ENCODE measurements at regions not wholly inside any gene's neighbourhood (a gene's known extent, or its start where the extent isn't known, plus 50 kb on each side); places are given as distances from the start of the nearest gene placed in this dataset.

DNA sequence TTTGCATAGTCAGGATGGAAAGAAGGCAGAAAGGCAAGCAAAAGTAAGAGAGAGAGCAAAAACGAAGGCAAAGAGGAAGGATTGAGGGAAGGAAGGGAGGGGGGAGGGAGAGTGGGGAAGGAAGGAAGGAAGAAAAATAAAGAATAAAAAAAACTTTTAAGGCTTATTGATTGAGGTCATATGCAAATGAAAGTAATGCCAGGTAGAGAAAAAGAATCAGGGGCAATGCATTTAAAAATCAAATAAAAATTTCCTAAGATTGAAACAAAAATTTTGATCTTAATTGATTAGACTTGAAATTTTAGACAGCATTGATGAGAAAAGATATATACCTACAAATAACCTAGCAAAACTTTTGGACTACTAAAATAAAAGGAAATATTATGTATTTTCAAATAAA lies 153.9 kb upstream of the KIF2B start:
- no peaks in the 10 kb centered on the region for H3K4me1 ChIP-seq (ENCODE audit: control insufficient read depth in 2 of 2, insufficient read depth in 1 of 2, low read depth in 1 of 2, low read length in 2 of 2)
- no peaks in the 10 kb centered on the region for H3K27me3 ChIP-seq (ENCODE audit: control insufficient read depth in 3 of 3, insufficient read depth in 3 of 3, low read depth in 1 of 3, low read length in 3 of 3)
- H2BK120ac ChIP-seq (ENCODE audit: low read depth, low read length): no peak overlapping the region
- H3K9ac ChIP-seq (ENCODE audit: low read depth, low read length, poor library complexity): no peak overlapping the region
- H2BK15ac ChIP-seq (ENCODE audit: low read length): no peak overlapping the region
- no CpG with 5 or more reads among the region's 1 CpG for WGBS, 2 donors (ENCODE audit: extremely low coverage in 2 of 2, insufficient read length in 2 of 2, insufficient replicate concordance in 1 of 2)
- H2BK5ac ChIP-seq (ENCODE audit: low read length): no peak overlapping the region
- H3K23ac ChIP-seq (ENCODE audit: low read depth, low read length, poor library complexity): no peak overlapping the region
- no peak overlapping the region for H3K4me2 ChIP-seq (ENCODE audit: insufficient read depth, low read length, poor library complexity, severe bottlenecking)
- H3K36me3 ChIP-seq (replicated peaks in 1 of 2; ENCODE audit: control insufficient read depth in 2 of 2, insufficient read depth in 2 of 2, low read length in 2 of 2): no peaks in the 10 kb centered on the region
- no peak for DNase-seq (ENCODE audit: low spot score)
- H3K4ac ChIP-seq (ENCODE audit: low read length): no peak overlapping the region
- H3K27ac ChIP-seq (replicated peaks; ENCODE audit: low read length): no peak overlapping the region
- no peak overlapping the region for H3K4me3 ChIP-seq (ENCODE audit: low read length in 2 of 2)
- H3K9me3 ChIP-seq (replicated peaks in 1 of 2; ENCODE audit: control insufficient read depth in 2 of 2, insufficient read depth in 1 of 2, low read depth in 1 of 2, low read length in 2 of 2): no peaks in the 10 kb centered on the region
- H2AK5ac ChIP-seq (ENCODE audit: low read depth, low read length): no peak overlapping the region
- H2AFZ ChIP-seq (ENCODE audit: low read length): no peak overlapping the region
- no peak overlapping the region for H3K14ac ChIP-seq (ENCODE audit: low read length)
- H3K18ac ChIP-seq (ENCODE audit: low read length): no peak overlapping the region
- no peak overlapping the region for H2BK12ac ChIP-seq (ENCODE audit: low read length)
- H4K91ac ChIP-seq (ENCODE audit: low read depth, low read length, poor library complexity): no peak overlapping the region
- no peaks in the 10 kb centered on the region for H3K79me1 ChIP-seq (ENCODE audit: low read depth, low read length)
- no peak overlapping the region for H4K8ac ChIP-seq (ENCODE audit: low read depth, low read length)

DNA sequence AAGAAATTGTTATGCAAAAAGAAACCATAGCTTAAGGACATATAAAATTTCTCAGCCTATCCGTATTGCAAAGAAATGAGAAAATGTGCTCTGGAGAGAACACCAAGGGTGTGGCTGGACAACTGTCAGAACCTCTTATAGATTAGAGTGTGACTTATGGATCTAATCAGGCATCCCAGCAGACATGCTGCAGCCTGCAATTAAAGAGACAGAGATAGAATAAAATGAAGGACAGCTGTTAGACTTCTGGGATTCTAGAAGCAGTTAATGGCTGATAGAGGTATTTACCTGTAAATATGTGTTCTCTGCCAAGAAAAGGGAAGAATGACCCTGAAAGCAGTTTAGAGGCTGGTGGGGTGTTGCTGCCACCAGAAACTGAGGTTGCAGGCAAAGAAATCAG lies 160.1 kb upstream of the KIF2B start:
- H3K4me3 ChIP-seq (ENCODE audit: low read length in 2 of 2): no peak overlapping the region
- H3K79me1 ChIP-seq (ENCODE audit: low read depth, low read length): no peaks in the 10 kb centered on the region
- no peaks in the 10 kb centered on the region for H3K36me3 ChIP-seq (replicated peaks in 1 of 2; ENCODE audit: control insufficient read depth in 2 of 2, insufficient read depth in 2 of 2, low read length in 2 of 2)
- no peak overlapping the region for H2AFZ ChIP-seq (ENCODE audit: low read length)
- no peak overlapping the region for H3K27ac ChIP-seq (replicated peaks; ENCODE audit: low read length)
- no peak overlapping the region for H3K4ac ChIP-seq (ENCODE audit: low read length)
- H3K18ac ChIP-seq (ENCODE audit: low read length): no peak overlapping the region
- H2BK5ac ChIP-seq (ENCODE audit: low read length): no peak overlapping the region
- no peak overlapping the region for H2BK15ac ChIP-seq (ENCODE audit: low read length)
- H3K14ac ChIP-seq (ENCODE audit: low read length): no peak overlapping the region
- H4K8ac ChIP-seq (ENCODE audit: low read depth, low read length): no peak overlapping the region
- no peak overlapping the region for H2BK120ac ChIP-seq (ENCODE audit: low read depth, low read length)
- no peak overlapping the region for H3K23ac ChIP-seq (ENCODE audit: low read depth, low read length, poor library complexity)
- no peaks in the 10 kb centered on the region for H3K4me1 ChIP-seq (ENCODE audit: control insufficient read depth in 2 of 2, insufficient read depth in 1 of 2, low read depth in 1 of 2, low read length in 2 of 2)
- H3K4me2 ChIP-seq (ENCODE audit: insufficient read depth, low read length, poor library complexity, severe bottlenecking): no peak overlapping the region
- no peak overlapping the region for H2AK5ac ChIP-seq (ENCODE audit: low read depth, low read length)
- H4K91ac ChIP-seq (ENCODE audit: low read depth, low read length, poor library complexity): no peak overlapping the region
- no peaks in the 10 kb centered on the region for H3K27me3 ChIP-seq (ENCODE audit: control insufficient read depth in 3 of 3, insufficient read depth in 3 of 3, low read depth in 1 of 3, low read length in 3 of 3)
- no peak overlapping the region for H3K9ac ChIP-seq (ENCODE audit: low read depth, low read length, poor library complexity)
- no peaks in the 10 kb centered on the region for H3K9me3 ChIP-seq (replicated peaks in 1 of 2; ENCODE audit: control insufficient read depth in 2 of 2, insufficient read depth in 1 of 2, low read depth in 1 of 2, low read length in 2 of 2)
- no CpG with 5 or more reads among the region's 1 CpG for WGBS, 2 donors (ENCODE audit: extremely low coverage in 2 of 2, insufficient read length in 2 of 2, insufficient replicate concordance in 1 of 2)
- DNase-seq (ENCODE audit: low spot score): no peak
- no peak overlapping the region for H2BK12ac ChIP-seq (ENCODE audit: low read length)

DNA sequence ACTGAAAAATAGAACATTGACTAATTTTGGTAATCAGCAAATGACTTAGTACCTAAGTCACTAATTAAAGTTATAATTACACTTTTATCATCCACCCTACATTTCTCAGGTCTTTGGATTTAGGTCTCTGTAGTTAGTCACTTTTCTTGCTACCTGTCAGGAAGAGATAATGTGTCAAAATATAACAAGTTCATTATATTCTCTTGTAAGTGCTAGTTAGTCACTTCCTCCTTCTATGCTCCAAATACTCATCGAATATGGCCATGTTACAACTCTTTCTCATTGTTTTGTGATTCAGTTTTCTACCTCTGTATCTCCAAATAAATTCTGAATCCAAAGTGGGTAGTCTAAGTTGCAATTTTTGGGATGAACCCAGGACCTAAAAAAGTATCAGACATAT lies 163.5 kb upstream of the KIF2B start:
- DNase-seq (ENCODE audit: low spot score): no peak
- no peaks in the 10 kb centered on the region for H3K9me3 ChIP-seq (replicated peaks in 1 of 2; ENCODE audit: control insufficient read depth in 2 of 2, insufficient read depth in 1 of 2, low read depth in 1 of 2, low read length in 2 of 2)
- no peak overlapping the region for H3K4me2 ChIP-seq (ENCODE audit: insufficient read depth, low read length, poor library complexity, severe bottlenecking)
- no peaks in the 10 kb centered on the region for H3K79me1 ChIP-seq (ENCODE audit: low read depth, low read length)
- no peak overlapping the region for H4K91ac ChIP-seq (ENCODE audit: low read depth, low read length, poor library complexity)
- no CpG with 5 or more reads among the region's 1 CpG for WGBS, 2 donors (ENCODE audit: extremely low coverage in 2 of 2, insufficient read length in 2 of 2, insufficient replicate concordance in 1 of 2)
- H3K27me3 ChIP-seq (ENCODE audit: control insufficient read depth in 3 of 3, insufficient read depth in 3 of 3, low read depth in 1 of 3, low read length in 3 of 3): no peaks in the 10 kb centered on the region
- no peak overlapping the region for H3K27ac ChIP-seq (replicated peaks; ENCODE audit: low read length)
- H2AK5ac ChIP-seq (ENCODE audit: low read depth, low read length): no peak overlapping the region
- no peaks in the 10 kb centered on the region for H3K36me3 ChIP-seq (replicated peaks in 1 of 2; ENCODE audit: control insufficient read depth in 2 of 2, insufficient read depth in 2 of 2, low read length in 2 of 2)
- H2BK5ac ChIP-seq (ENCODE audit: low read length): no peak overlapping the region
- no peak overlapping the region for H3K4ac ChIP-seq (ENCODE audit: low read length)
- no peak overlapping the region for H2BK12ac ChIP-seq (ENCODE audit: low read length)
- H2BK120ac ChIP-seq (ENCODE audit: low read depth, low read length): no peak overlapping the region
- no peak overlapping the region for H3K23ac ChIP-seq (ENCODE audit: low read depth, low read length, poor library complexity)
- H2AFZ ChIP-seq (ENCODE audit: low read length): no peak overlapping the region
- H3K18ac ChIP-seq (ENCODE audit: low read length): no peak overlapping the region
- H3K14ac ChIP-seq (ENCODE audit: low read length): no peak overlapping the region
- no peak overlapping the region for H2BK15ac ChIP-seq (ENCODE audit: low read length)
- no peak overlapping the region for H3K9ac ChIP-seq (ENCODE audit: low read depth, low read length, poor library complexity)
- H3K4me1 ChIP-seq (ENCODE audit: control insufficient read depth in 2 of 2, insufficient read depth in 1 of 2, low read depth in 1 of 2, low read length in 2 of 2): no peaks in the 10 kb centered on the region
- H4K8ac ChIP-seq (ENCODE audit: low read depth, low read length): no peak overlapping the region
- no peak overlapping the region for H3K4me3 ChIP-seq (ENCODE audit: low read length in 2 of 2)

DNA sequence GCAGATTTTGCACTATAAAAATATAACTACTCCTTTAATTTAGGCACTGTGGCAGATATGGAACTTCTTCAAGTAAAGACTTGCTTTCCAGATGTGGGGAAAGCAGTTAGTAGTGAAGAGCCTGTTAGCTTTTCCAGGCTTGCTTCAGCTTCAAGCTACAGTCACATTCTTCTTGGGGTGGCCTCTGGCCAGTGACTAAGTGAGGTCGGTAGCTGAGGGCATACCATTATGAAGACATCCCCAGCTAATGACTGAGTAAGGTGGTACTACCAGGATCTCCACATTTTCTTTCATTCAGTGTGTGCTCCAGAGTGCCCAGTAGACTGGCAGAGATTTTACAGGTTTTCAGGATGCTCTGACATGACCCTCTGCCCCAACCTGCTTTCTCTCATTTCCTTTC lies 167.1 kb upstream of the KIF2B start:
- Histone ChIP-seq H3K18ac (ENCODE audit: low read length) (no peak overlapping the region), H2BK12ac (ENCODE audit: low read length) (no peak overlapping the region), H3K79me1 (ENCODE audit: low read depth, low read length) (no peaks in the 10 kb centered on the region), H3K4me1 (ENCODE audit: control insufficient read depth in 2 of 2, insufficient read depth in 1 of 2, low read depth in 1 of 2, low read length in 2 of 2) (no peaks in the 10 kb centered on the region), H2AFZ (ENCODE audit: low read length) (no peak overlapping the region), H3K4me2 (ENCODE audit: insufficient read depth, low read length, poor library complexity, severe bottlenecking) (no peak overlapping the region), H3K9me3 (replicated peaks in 1 of 2; ENCODE audit: control insufficient read depth in 2 of 2, insufficient read depth in 1 of 2, low read depth in 1 of 2, low read length in 2 of 2) (no peaks in the 10 kb centered on the region), H4K91ac (ENCODE audit: low read depth, low read length, poor library complexity) (no peak overlapping the region), H3K23ac (ENCODE audit: low read depth, low read length, poor library complexity) (no peak overlapping the region), H2BK120ac (ENCODE audit: low read depth, low read length) (no peak overlapping the region), H3K27ac (replicated peaks; ENCODE audit: low read length) (no peak overlapping the region), H2AK5ac (ENCODE audit: low read depth, low read length) (no peak overlapping the region), H2BK5ac (ENCODE audit: low read length) (no peak overlapping the region), H3K4ac (ENCODE audit: low read length) (no peak overlapping the region), H3K27me3 (ENCODE audit: control insufficient read depth in 3 of 3, insufficient read depth in 3 of 3, low read depth in 1 of 3, low read length in 3 of 3) (no peaks in the 10 kb centered on the region), H2BK15ac (ENCODE audit: low read length) (no peak overlapping the region), H4K8ac (ENCODE audit: low read depth, low read length) (no peak overlapping the region), H3K9ac (ENCODE audit: low read depth, low read length, poor library complexity) (no peak overlapping the region), H3K14ac (ENCODE audit: low read length) (no peak overlapping the region), H3K36me3 (replicated peaks in 1 of 2; ENCODE audit: control insufficient read depth in 2 of 2, insufficient read depth in 2 of 2, low read length in 2 of 2) (no peaks in the 10 kb centered on the region), H3K4me3 (ENCODE audit: low read length in 2 of 2) (no peak overlapping the region)
- no CpG with 5 or more reads among the region's 1 CpG for WGBS, 2 donors (ENCODE audit: extremely low coverage in 2 of 2, insufficient read length in 2 of 2, insufficient replicate concordance in 1 of 2)
- no peak for DNase-seq (ENCODE audit: low spot score)
